ENCODE measurements at regions not wholly inside any gene's neighbourhood (a gene's known extent, or its start where the extent isn't known, plus 50 kb on each side); places are given as distances from the start of the nearest gene placed in this dataset.

DNA sequence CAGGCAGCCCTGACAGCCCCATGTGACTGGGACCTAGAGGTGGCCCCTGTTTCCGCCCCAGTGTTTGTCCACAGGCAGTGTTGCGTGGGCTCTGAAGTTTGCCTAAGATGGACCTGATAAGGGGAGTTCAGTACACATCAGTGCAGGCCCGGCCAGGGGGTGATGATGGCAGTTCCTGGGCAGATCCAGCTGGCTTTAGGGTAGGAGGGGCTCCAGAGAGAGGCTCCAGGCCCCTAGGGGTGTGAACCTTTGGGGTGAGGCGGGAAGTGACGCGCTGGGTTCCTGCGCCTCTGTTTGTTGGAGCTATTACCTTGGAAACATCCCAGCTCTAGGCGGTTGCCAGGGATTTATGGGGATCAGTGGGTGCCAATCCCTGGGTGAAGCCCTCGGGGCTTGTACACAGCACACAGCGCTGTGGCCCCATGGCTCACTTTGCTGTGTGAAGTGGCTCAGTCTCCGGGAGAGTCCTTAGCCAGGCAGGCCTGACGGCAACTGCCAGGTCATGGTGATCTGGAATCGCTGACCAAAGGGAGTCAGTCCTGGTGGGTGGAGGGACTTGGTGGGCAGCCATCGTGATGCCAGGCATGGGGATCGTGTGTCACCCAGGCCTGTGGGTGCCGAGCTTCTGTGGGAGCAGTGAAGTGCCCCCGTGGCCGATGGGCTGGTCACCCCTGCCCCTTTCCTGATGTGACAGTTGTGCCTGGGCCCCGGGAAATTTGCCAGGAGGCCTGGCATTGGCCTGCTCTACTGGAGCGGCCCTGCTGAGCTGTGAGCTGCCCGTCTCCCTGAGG, 146.1 kb downstream of the SEC14L1 start (continued):
- TF ChIP-seq, protein P1, sequence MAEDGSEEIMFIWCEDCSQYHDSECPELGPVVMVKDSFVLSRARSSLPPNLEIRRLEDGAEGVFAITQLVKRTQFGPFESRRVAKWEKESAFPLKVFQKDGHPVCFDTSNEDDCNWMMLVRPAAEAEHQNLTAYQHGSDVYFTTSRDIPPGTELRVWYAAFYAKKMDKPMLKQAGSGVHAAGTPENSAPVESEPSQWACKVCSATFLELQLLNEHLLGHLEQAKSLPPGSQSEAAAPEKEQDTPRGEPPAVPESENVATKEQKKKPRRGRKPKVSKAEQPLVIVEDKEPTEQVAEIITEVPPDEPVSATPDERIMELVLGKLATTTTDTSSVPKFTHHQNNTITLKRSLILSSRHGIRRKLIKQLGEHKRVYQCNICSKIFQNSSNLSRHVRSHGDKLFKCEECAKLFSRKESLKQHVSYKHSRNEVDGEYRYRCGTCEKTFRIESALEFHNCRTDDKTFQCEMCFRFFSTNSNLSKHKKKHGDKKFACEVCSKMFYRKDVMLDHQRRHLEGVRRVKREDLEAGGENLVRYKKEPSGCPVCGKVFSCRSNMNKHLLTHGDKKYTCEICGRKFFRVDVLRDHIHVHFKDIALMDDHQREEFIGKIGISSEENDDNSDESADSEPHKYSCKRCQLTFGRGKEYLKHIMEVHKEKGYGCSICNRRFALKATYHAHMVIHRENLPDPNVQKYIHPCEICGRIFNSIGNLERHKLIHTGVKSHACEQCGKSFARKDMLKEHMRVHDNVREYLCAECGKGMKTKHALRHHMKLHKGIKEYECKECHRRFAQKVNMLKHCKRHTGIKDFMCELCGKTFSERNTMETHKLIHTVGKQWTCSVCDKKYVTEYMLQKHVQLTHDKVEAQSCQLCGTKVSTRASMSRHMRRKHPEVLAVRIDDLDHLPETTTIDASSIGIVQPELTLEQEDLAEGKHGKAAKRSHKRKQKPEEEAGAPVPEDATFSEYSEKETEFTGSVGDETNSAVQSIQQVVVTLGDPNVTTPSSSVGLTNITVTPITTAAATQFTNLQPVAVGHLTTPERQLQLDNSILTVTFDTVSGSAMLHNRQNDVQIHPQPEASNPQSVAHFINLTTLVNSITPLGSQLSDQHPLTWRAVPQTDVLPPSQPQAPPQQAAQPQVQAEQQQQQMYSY (CRISPR knock-in tag; IDR thresholded peaks at IDR 0.05), result peak; percentile 40; the same call in 1 of the 2 replicates
- TF ChIP-seq, protein P2, sequence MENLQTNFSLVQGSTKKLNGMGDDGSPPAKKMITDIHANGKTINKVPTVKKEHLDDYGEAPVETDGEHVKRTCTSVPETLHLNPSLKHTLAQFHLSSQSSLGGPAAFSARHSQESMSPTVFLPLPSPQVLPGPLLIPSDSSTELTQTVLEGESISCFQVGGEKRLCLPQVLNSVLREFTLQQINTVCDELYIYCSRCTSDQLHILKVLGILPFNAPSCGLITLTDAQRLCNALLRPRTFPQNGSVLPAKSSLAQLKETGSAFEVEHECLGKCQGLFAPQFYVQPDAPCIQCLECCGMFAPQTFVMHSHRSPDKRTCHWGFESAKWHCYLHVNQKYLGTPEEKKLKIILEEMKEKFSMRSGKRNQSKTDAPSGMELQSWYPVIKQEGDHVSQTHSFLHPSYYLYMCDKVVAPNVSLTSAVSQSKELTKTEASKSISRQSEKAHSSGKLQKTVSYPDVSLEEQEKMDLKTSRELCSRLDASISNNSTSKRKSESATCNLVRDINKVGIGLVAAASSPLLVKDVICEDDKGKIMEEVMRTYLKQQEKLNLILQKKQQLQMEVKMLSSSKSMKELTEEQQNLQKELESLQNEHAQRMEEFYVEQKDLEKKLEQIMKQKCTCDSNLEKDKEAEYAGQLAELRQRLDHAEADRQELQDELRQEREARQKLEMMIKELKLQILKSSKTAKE (CRISPR knock-in tag; IDR thresholded peaks at IDR 0.05; ENCODE audit: borderline replicate concordance), result peak; percentile 98
- TF ChIP-seq ZNF441 (CRISPR knock-in tag; IDR thresholded peaks at IDR 0.05; ENCODE audit: borderline replicate concordance) (peak; percentile 98), ZNF749 (CRISPR knock-in tag; IDR thresholded peaks at IDR 0.05; ENCODE audit: borderline replicate concordance) (0 out of 2 replicates have a peak, but pooled peaks have one; percentile 33), RXRA (CRISPR knock-in tag; IDR thresholded peaks at IDR 0.05) (peak; percentile 98), DNMT1 (CRISPR knock-in tag; IDR thresholded peaks at IDR 0.05) (no peak), ZNF564 (CRISPR knock-in tag; IDR thresholded peaks at IDR 0.05) (no peak; the same call in 1 of the 2 replicates), CEBPB (IDR thresholded peaks at IDR 0.05; ENCODE audit: borderline replicate concordance, low read depth, low read length) (peak; percentile 91), FOSL1 (CRISPR knock-in tag; IDR thresholded peaks at IDR 0.05; ENCODE audit: borderline replicate concordance) (no peak; the same call in 1 of the 2 replicates)
- TF ChIP-seq, protein P3, sequence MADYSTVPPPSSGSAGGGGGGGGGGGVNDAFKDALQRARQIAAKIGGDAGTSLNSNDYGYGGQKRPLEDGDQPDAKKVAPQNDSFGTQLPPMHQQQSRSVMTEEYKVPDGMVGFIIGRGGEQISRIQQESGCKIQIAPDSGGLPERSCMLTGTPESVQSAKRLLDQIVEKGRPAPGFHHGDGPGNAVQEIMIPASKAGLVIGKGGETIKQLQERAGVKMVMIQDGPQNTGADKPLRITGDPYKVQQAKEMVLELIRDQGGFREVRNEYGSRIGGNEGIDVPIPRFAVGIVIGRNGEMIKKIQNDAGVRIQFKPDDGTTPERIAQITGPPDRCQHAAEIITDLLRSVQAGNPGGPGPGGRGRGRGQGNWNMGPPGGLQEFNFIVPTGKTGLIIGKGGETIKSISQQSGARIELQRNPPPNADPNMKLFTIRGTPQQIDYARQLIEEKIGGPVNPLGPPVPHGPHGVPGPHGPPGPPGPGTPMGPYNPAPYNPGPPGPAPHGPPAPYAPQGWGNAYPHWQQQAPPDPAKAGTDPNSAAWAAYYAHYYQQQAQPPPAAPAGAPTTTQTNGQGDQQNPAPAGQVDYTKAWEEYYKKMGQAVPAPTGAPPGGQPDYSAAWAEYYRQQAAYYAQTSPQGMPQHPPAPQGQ (CRISPR knock-in tag; IDR thresholded peaks at IDR 0.05; ENCODE audit: borderline replicate concordance), result no peak
- TF ChIP-seq, protein P4, sequence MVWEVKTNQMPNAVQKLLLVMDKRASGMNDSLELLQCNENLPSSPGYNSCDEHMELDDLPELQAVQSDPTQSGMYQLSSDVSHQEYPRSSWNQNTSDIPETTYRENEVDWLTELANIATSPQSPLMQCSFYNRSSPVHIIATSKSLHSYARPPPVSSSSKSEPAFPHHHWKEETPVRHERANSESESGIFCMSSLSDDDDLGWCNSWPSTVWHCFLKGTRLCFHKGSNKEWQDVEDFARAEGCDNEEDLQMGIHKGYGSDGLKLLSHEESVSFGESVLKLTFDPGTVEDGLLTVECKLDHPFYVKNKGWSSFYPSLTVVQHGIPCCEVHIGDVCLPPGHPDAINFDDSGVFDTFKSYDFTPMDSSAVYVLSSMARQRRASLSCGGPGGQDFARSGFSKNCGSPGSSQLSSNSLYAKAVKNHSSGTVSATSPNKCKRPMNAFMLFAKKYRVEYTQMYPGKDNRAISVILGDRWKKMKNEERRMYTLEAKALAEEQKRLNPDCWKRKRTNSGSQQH (CRISPR knock-in tag; IDR thresholded peaks at IDR 0.05; ENCODE audit: low read depth), result no peak; the same call in 1 of the 2 replicates
- TF ChIP-seq, protein P5, sequence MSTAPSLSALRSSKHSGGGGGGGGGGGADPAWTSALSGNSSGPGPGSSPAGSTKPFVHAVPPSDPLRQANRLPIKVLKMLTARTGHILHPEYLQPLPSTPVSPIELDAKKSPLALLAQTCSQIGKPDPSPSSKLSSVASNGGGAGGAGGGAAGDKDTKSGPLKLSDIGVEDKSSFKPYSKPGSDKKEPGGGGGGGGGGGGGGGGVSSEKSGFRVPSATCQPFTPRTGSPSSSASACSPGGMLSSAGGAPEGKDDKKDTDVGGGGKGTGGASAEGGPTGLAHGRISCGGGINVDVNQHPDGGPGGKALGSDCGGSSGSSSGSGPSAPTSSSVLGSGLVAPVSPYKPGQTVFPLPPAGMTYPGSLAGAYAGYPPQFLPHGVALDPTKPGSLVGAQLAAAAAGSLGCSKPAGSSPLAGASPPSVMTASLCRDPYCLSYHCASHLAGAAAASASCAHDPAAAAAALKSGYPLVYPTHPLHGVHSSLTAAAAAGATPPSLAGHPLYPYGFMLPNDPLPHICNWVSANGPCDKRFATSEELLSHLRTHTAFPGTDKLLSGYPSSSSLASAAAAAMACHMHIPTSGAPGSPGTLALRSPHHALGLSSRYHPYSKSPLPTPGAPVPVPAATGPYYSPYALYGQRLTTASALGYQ (CRISPR knock-in tag; IDR thresholded peaks at IDR 0.05), result peak; percentile 93
- TF ChIP-seq, protein P6, sequence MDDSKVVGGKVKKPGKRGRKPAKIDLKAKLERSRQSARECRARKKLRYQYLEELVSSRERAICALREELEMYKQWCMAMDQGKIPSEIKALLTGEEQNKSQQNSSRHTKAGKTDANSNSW (CRISPR knock-in tag; IDR thresholded peaks at IDR 0.05; ENCODE audit: borderline replicate concordance), result no peak
- TF ChIP-seq, protein P7, sequence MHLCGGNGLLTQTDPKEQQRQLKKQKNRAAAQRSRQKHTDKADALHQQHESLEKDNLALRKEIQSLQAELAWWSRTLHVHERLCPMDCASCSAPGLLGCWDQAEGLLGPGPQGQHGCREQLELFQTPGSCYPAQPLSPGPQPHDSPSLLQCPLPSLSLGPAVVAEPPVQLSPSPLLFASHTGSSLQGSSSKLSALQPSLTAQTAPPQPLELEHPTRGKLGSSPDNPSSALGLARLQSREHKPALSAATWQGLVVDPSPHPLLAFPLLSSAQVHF (CRISPR knock-in tag; IDR thresholded peaks at IDR 0.05), result peak; percentile 90
- TF ChIP-seq, protein P8, sequence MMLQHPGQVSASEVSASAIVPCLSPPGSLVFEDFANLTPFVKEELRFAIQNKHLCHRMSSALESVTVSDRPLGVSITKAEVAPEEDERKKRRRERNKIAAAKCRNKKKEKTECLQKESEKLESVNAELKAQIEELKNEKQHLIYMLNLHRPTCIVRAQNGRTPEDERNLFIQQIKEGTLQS (CRISPR knock-in tag; IDR thresholded peaks at IDR 0.05), result peak; percentile 97

All from HepG2 (cell line).